SK-N-SH (cell line): ENCODE measurements at regions not wholly inside any gene's neighbourhood (a gene's known extent, or its start where the extent isn't known, plus 50 kb on each side); places are given as distances from the start of the nearest gene placed in this dataset.

Source experiments
- CTCF ChIA-PET: fragments of 300-600, 350-600 bp; formaldehyde crosslinking; extraction: SDS; loops from one replicate; lab custom pipeline; 2021; lab: Yijun Ruan, JAX
- POLR2A ChIA-PET: fragments of 350-600 bp; sonication (Branson Sonifier 250); formaldehyde crosslinking; extraction: SDS; loops from one replicate; lab custom pipeline; 2020; ENCODE audit warnings: antibody characterized with exemption, inconsistent platforms; lab: Yijun Ruan, JAX
- DNase-seq: peaks from one replicate; pipeline ENCODE4 v3.0.0; 2012
- H2AFZ ChIP-seq: fragments of 200-600 bp; sonication (generic); 2 replicates; pipeline ENCODE4 v1.8.1; 2016; ENCODE audit warnings: antibody characterized with exemption, mild to moderate bottlenecking, low read depth
- H3F3A ChIP-seq: fragments of 200-600 bp; sonication (generic); replicated peaks from 2 replicates; pipeline ENCODE3; 2016; ENCODE audit warnings: antibody characterized with exemption, mild to moderate bottlenecking; ENCODE audit not compliant: insufficient read depth
- H3K27ac ChIP-seq, 2 experiments: fragments of 200-500 bp in 1 of 2; fragments of 200-600 bp in 1 of 2; sonication (Bioruptor generic) in 1 of 2; sonication (generic), shearing (Covaris generic) in 1 of 2; 2 replicates each; pipeline versions ENCODE4 v1.5.1 to v1.6.1; 2014 to 2016; ENCODE audit warnings: low read depth in 2 of 2, inconsistent platforms in 1 of 2, low read length in 1 of 2, mild to moderate bottlenecking in 1 of 2, mixed read lengths in 1 of 2
- H3K27me3 ChIP-seq: fragments of 200-600 bp; sonication (generic), shearing (Covaris generic); 2 replicates; pipeline ENCODE4 v1.6.1; 2016; ENCODE audit warnings: mixed run types; ENCODE audit not compliant: insufficient read depth
- H3K36me3 ChIP-seq, 2 experiments: fragments of 200-500 bp in 1 of 2; fragments of 200-600 bp in 1 of 2; sonication (Bioruptor generic) in 1 of 2; sonication (generic) in 1 of 2; replicated peaks in 1 of 2; 2 replicates each; pipeline versions ENCODE3 to v1.5.1; 2014 to 2016; ENCODE audit warnings: low read length in 1 of 2, mild to moderate bottlenecking in 1 of 2; ENCODE audit not compliant: insufficient read depth in 2 of 2, control insufficient read depth in 1 of 2
- H3K4me1 ChIP-seq, 2 experiments: fragments of 200-500 bp in 1 of 2; fragments of 200-600 bp in 1 of 2; sonication (Bioruptor generic) in 1 of 2; sonication (generic), shearing (Covaris generic) in 1 of 2; 2 replicates each; pipeline versions ENCODE4 v1.5.1 to v1.6.1; 2014 to 2016; ENCODE audit warnings: low read depth in 1 of 2, low read length in 1 of 2, mixed run types in 1 of 2; ENCODE audit not compliant: insufficient read depth in 2 of 2, control insufficient read depth in 1 of 2
- H3K4me2 ChIP-seq: fragments of 200-600 bp; sonication (generic), shearing (Covaris generic); 2 replicates; pipeline ENCODE4 v1.6.1; 2017; ENCODE audit warnings: mixed run types
- H3K4me3 ChIP-seq, 2 experiments: fragments of 200-500 bp in 1 of 2; fragments of 200-600 bp in 1 of 2; sonication (Bioruptor generic) in 1 of 2; sonication (generic), shearing (Covaris generic) in 1 of 2; 2 replicates each; pipeline versions ENCODE4 v1.5.1 to v1.8.1; 2014 to 2016; ENCODE audit warnings: low read depth in 2 of 2, inconsistent platforms in 1 of 2, low read length in 1 of 2, mild to moderate bottlenecking in 1 of 2, mixed read lengths in 1 of 2, moderate library complexity in 1 of 2
- H3K79me2 ChIP-seq: fragments of 200-600 bp; sonication (generic); 2 replicates; pipeline ENCODE4 v1.8.1; 2017; ENCODE audit warnings: mild to moderate bottlenecking; ENCODE audit not compliant: insufficient read depth
- H3K9ac ChIP-seq: fragments of 200-600 bp; sonication (generic); 2 replicates; pipeline ENCODE4 v1.6.1; 2017; ENCODE audit warnings: mixed run types
- H3K9me2 ChIP-seq: fragments of 200-600 bp; sonication (generic); 2 replicates; pipeline ENCODE4 v1.6.1; 2017; ENCODE audit warnings: mixed run types
- H3K9me3 ChIP-seq: fragments of 200-600 bp; sonication (generic); 2 replicates; pipeline ENCODE4 v1.6.1; 2017; ENCODE audit warnings: mixed run types, mild to moderate bottlenecking, moderate library complexity
- H4K20me1 ChIP-seq: fragments of 200-600 bp; sonication (generic); 2 replicates; pipeline ENCODE4 v1.6.1; 2017; ENCODE audit warnings: mild to moderate bottlenecking, mixed run types; ENCODE audit not compliant: insufficient read depth
- CTCF ChIP-seq: fragments of 200-600 bp; sonication (generic); IDR thresholded peaks from 2 replicates; pipeline ENCODE4 v1.6.1; 2017; ENCODE audit warnings: antibody characterized with exemption, mild to moderate bottlenecking, moderate library complexity
- FOXJ3 ChIP-seq: sonication (generic); formaldehyde crosslinking; IDR thresholded peaks from 2 replicates; pipeline ENCODE4 v1.5.1; 2020; ENCODE audit warnings: mild to moderate bottlenecking, missing genetic modification reagents
- FOXM1 ChIP-seq: IDR thresholded peaks from 2 replicates; pipeline ENCODE4 v1.4.0; 2012; ENCODE audit warnings: low read depth, mild to moderate bottlenecking
- GABPA ChIP-seq: IDR thresholded peaks from 2 replicates; pipeline ENCODE4 v1.4.0; 2012; ENCODE audit warnings: low read depth, mild to moderate bottlenecking
- GATA2 ChIP-seq: sonication (generic); formaldehyde crosslinking; IDR thresholded peaks from 2 replicates; pipeline ENCODE4 v1.5.0; 2020; ENCODE audit warnings: mild to moderate bottlenecking, missing genetic modification reagents
- IRF3 ChIP-seq: fragments of 150-350 bp; IDR thresholded peaks from 2 replicates; pipeline ENCODE4 v1.6.1; 2016; ENCODE audit warnings: mild to moderate bottlenecking, low read depth, low read length
- JUND ChIP-seq: IDR thresholded peaks from 2 replicates; pipeline ENCODE4 v1.4.0; 2012
- PBX3 ChIP-seq: IDR thresholded peaks from 2 replicates; pipeline ENCODE4; 2012
- REST ChIP-seq: IDR thresholded peaks from 2 replicates; pipeline ENCODE4 v1.6.1; 2012; ENCODE audit warnings: mild to moderate bottlenecking, low read depth, low read length, moderate library complexity
- TCF12 ChIP-seq: IDR thresholded peaks from 2 replicates; pipeline ENCODE4 v1.4.0; 2012
- USF1 ChIP-seq: IDR thresholded peaks from 2 replicates; pipeline ENCODE4 v1.4.0; 2012; ENCODE audit warnings: low read depth, borderline replicate concordance
- USF2 ChIP-seq: fragments of 150-350 bp; IDR thresholded peaks from 2 replicates; pipeline ENCODE4 v1.6.1; 2017; ENCODE audit warnings: antibody characterized with exemption, low read length, low read depth, borderline replicate concordance
- YY1 ChIP-seq: IDR thresholded peaks from 2 replicates; pipeline ENCODE4 v1.4.0; 2012; ENCODE audit warnings: low read depth, mild to moderate bottlenecking

- POLR2A ChIA-PET = no interaction called here
Observed at GRCh38 chr4:79253168-79253567, 72.7 kb downstream of the NAA11 start.

More at GRCh38 chr4:79253168-79253567, 72.7 kb downstream of the NAA11 start:
- H3K27me3 ChIP-seq = no peaks in the 10 kb centered on the region
- H3K9me3 ChIP-seq = no peaks in the 10 kb centered on the region
- CTCF ChIA-PET = no interaction called here
- H4K20me1 ChIP-seq = no peaks in the 10 kb centered on the region
- DNase-seq = no peak
- H3K9ac ChIP-seq = no peak overlapping the region
- H3K27ac ChIP-seq = no peak overlapping the region
- TF ChIP-seq GABPA (no peak), GATA2 (no peak), CTCF (no peak), USF1 (no peak), JUND (no peak), USF2 (no peak), PBX3 (no peak), FOXJ3 (no peak), REST (no peak), IRF3 (no peak), YY1 (no peak), TCF12 (no peak), FOXM1 (no peak)
- no peaks in the 10 kb centered on the region for H3F3A ChIP-seq
- no peak overlapping the region for H3K4me3 ChIP-seq
- no peak overlapping the region for H3K4me2 ChIP-seq
- no peak overlapping the region for H2AFZ ChIP-seq
- peaks cover 0 to 2% of the 10 kb centered on the region in 2 experiments; a peak in 2 of 4 replicates for H3K4me1 ChIP-seq
- H3K36me3 ChIP-seq = no peaks in the 10 kb centered on the region
- H3K79me2 ChIP-seq = no peaks in the 10 kb centered on the region
- no peaks in the 10 kb centered on the region for H3K9me2 ChIP-seq
